ENCODE measurements at regions not wholly inside any gene's neighbourhood (a gene's known extent, or its start where the extent isn't known, plus 50 kb on each side); places are given as distances from the start of the nearest gene placed in this dataset.

DNA sequence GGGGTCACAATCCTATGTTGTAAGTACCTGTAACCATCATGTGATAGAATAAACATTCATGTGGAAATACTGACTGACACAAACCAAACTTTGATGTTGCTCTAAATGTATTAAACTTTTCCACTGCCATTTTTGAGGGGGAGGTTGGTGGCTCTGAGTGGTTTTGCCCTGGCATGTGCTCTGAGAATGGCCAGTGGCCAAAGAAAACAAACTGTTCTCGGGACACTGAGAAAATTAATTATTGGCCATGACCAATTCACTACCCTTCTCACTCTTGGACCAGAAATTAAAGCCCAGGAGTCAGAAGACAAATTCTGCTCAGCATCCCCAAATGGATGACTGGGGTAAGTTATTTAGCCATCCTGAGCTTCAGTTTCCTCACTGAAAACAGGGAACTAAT is 195.9 kb downstream of the XPNPEP1 start:
- TF ChIP-seq, protein P1, sequence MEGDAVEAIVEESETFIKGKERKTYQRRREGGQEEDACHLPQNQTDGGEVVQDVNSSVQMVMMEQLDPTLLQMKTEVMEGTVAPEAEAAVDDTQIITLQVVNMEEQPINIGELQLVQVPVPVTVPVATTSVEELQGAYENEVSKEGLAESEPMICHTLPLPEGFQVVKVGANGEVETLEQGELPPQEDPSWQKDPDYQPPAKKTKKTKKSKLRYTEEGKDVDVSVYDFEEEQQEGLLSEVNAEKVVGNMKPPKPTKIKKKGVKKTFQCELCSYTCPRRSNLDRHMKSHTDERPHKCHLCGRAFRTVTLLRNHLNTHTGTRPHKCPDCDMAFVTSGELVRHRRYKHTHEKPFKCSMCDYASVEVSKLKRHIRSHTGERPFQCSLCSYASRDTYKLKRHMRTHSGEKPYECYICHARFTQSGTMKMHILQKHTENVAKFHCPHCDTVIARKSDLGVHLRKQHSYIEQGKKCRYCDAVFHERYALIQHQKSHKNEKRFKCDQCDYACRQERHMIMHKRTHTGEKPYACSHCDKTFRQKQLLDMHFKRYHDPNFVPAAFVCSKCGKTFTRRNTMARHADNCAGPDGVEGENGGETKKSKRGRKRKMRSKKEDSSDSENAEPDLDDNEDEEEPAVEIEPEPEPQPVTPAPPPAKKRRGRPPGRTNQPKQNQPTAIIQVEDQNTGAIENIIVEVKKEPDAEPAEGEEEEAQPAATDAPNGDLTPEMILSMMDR (IDR thresholded peaks at IDR 0.05; ENCODE audit: poor library complexity) = no peak
- TF ChIP-seq EZH2phosphoT487 (IDR thresholded peaks at IDR 0.05; ENCODE audit: low read depth, severe bottlenecking, unreplicated experiment) = no peak
